Adrenal gland (tissue), 9 donors: ENCODE measurements at regions not wholly inside any gene's neighbourhood (a gene's known extent, or its start where the extent isn't known, plus 50 kb on each side); places are given as distances from the start of the nearest gene placed in this dataset.

Experiments used
- DNase-seq, 7 donors: peaks; one replicate each; pipeline ENCODE4 v3.0.0-alpha.2; 2019 to 2020
- H3K27ac ChIP-seq, 5 donors: fragments of 200-600 bp; sonication (generic) in 4 of 5; 1 replicate in 3 of 5; 2 replicates in 2 of 5; pipeline versions ENCODE4 v1.5.1 to v1.8.0; 2016 to 2020; ENCODE audit warnings: mild to moderate bottlenecking in 1 of 5
- H3K27me3 ChIP-seq: fragments of 200-600 bp; 2 replicates; pipeline ENCODE4 v1.8.0; 2021
- H3K36me3 ChIP-seq, 2 donors: fragments of 200-600 bp; replicated peaks in 1 of 2; 1 replicate in 1 of 2; 2 replicates in 1 of 2; pipeline versions ENCODE4 v1.5.1 to v1.8.0; 2018 to 2022
- H3K4me1 ChIP-seq, 2 donors: fragments of 200-600 bp; replicated peaks in 1 of 2; 1 replicate in 1 of 2; 2 replicates in 1 of 2; pipeline versions ENCODE4 v1.5.1 to v1.8.0; 2018 to 2021
- H3K4me3 ChIP-seq, 4 donors: fragments of 200-600 bp; sonication (generic) in 3 of 4; one replicate each; pipeline ENCODE4 v1.5.1; 2016 to 2018
- H3K9me3 ChIP-seq, 3 donors: fragments of 200-600 bp; sonication (generic) in 1 of 3; replicated peaks in 1 of 3; 1 replicate in 2 of 3; 2 replicates in 1 of 3; pipeline versions ENCODE4 v1.5.1 to v1.8.0; 2016 to 2021
- CTCF ChIP-seq, 6 experiments: fragments of 450-650 bp in 4 of 6; fragments of 200-600 bp in 2 of 6; sonication (generic) in 1 of 6; IDR thresholded peaks; 1 replicate in 5 of 6; 2 replicates in 1 of 6; pipeline versions ENCODE4 v1.5.1 to v1.8.0; 2016 to 2021; ENCODE audit warnings: antibody characterized with exemption in 6 of 6, mild to moderate bottlenecking in 2 of 6, moderate library complexity in 1 of 6
- POLR2A ChIP-seq, 2 donors: fragments of 450-650 bp; IDR thresholded peaks; one replicate each; pipeline ENCODE4 v1.6.1; 2017; ENCODE audit warnings: antibody characterized with exemption in 2 of 2, mild to moderate bottlenecking in 2 of 2, moderate library complexity in 1 of 2
- WGBS, 4 donors: extraction: QIAGEN DNeasy Blood & Tissue Kit in 2 of 4; methylation state at CpG; one replicate each; pipeline versions ENCODE4 v1.1.5 to v1.1.7; 2013 to 2017; 5-methylcytosine and 5-hydroxymethylcytosine counted together
- intact Hi-C, 2 donors: fragments of 100-400 bp; cut with DNase I; formaldehyde crosslinking; loops; one replicate each; pipeline versions ENCODE4 v1.14.1 to v1.15.0; 2022 to 2023
- donor health status: healthy with polysubstance abuse.
- donor health status: Bipolar disorder and iron deficiency.
- donor health status: DM: yes; HTN: yes; CAD: no.
- donor health status: DM: no; HTN: no; CAD: no.
- donor health status: DM: no; HTN: no; CAD: no.

GRCh38 chr9:19918630-19919029 is 129.8 kb upstream of the SLC24A2 start:
- 38 to 60% (median 48%) methylated on average over 1 of the region's 1 CpG for WGBS, 4 donors
- DNase-seq: no peak
- TF ChIP-seq POLR2A (IDR thresholded peaks at IDR 0.05) (no peak), CTCF (IDR thresholded peaks at IDR 0.05) (no peak)
- Histone ChIP-seq H3K4me3 (no peak overlapping the region), H3K4me1 (no peaks in the 10 kb centered on the region), H3K36me3 (no peaks in the 10 kb centered on the region), H3K27me3 (no peaks in the 10 kb centered on the region), H3K27ac (no peak overlapping the region), H3K9me3 (no peaks in the 10 kb centered on the region)
- intact Hi-C loops: no loop called here

GRCh38 chr9:19914044-19914443 is 125.2 kb upstream of the SLC24A2 start:
- intact Hi-C loops: no loop called here
- 90 to 96% (median 91%) methylated on average over 3 of the region's 3 CpGs for WGBS, 4 donors
- H3K4me1 ChIP-seq: no peaks in the 10 kb centered on the region
- TF ChIP-seq POLR2A (IDR thresholded peaks at IDR 0.05): no peak
- TF ChIP-seq CTCF (IDR thresholded peaks at IDR 0.05): no peak
- no peaks in the 10 kb centered on the region for H3K9me3 ChIP-seq
- no peak overlapping the region for H3K4me3 ChIP-seq
- no peak for DNase-seq
- H3K36me3 ChIP-seq: no peaks in the 10 kb centered on the region
- no peaks in the 10 kb centered on the region for H3K27me3 ChIP-seq
- no peak overlapping the region for H3K27ac ChIP-seq

GRCh38 chr9:19913151-19913550 is 124.3 kb upstream of the SLC24A2 start:
- no peak for DNase-seq
- H3K4me3 ChIP-seq: no peak overlapping the region
- H3K27me3 ChIP-seq: no peaks in the 10 kb centered on the region
- intact Hi-C loops: no loop called here
- H3K36me3 ChIP-seq: no peaks in the 10 kb centered on the region
- H3K9me3 ChIP-seq: no peaks in the 10 kb centered on the region
- no peak overlapping the region for H3K27ac ChIP-seq
- no peaks in the 10 kb centered on the region for H3K4me1 ChIP-seq
- 32 to 54% (median 35%) methylated on average over 1 of the region's 1 CpG for WGBS, 4 donors
- TF ChIP-seq POLR2A (IDR thresholded peaks at IDR 0.05) (no peak), CTCF (IDR thresholded peaks at IDR 0.05) (no peak)

GRCh38 chr9:19903076-19903475 is 114.2 kb upstream of the SLC24A2 start:
- WGBS, 4 donors: 65 to 81% (median 77%) methylated on average over 5 of the region's 5 CpGs
- Histone ChIP-seq H3K9me3 (no peaks in the 10 kb centered on the region), H3K36me3 (no peaks in the 10 kb centered on the region), H3K4me3 (no peak overlapping the region), H3K4me1 (no peaks in the 10 kb centered on the region), H3K27ac (no peak overlapping the region), H3K27me3 (no peaks in the 10 kb centered on the region)
- intact Hi-C loops: no loop called here
- TF ChIP-seq CTCF (IDR thresholded peaks at IDR 0.05): no peak
- TF ChIP-seq POLR2A (IDR thresholded peaks at IDR 0.05): no peak
- DNase-seq: no peak
